IPS-15b (cell line): ENCODE measurements at regions not wholly inside any gene's neighbourhood (a gene's known extent, or its start where the extent isn't known, plus 50 kb on each side); places are given as distances from the start of the nearest gene placed in this dataset.
"Not testable (repeated sequence)": the region's sequence is repeated elsewhere in the genome, so short reads cannot be mapped to it uniquely, and the experiment has no call there.

ENCODE experiments used
- H3K27me3 ChIP-seq: one replicate; pipeline ENCODE4 v1.6.1; 2013; ENCODE audit warnings: low read length; ENCODE audit not compliant: control insufficient read depth, insufficient read depth
- H3K36me3 ChIP-seq: one replicate; pipeline ENCODE4 v1.6.1; 2013; ENCODE audit warnings: low read length; ENCODE audit not compliant: control insufficient read depth, insufficient read depth
- H3K4me1 ChIP-seq: one replicate; pipeline ENCODE4 v1.6.1; 2013; ENCODE audit warnings: mild to moderate bottlenecking, low read length; ENCODE audit not compliant: control insufficient read depth, insufficient read depth
- H3K4me3 ChIP-seq: one replicate; pipeline ENCODE4 v1.5.1; 2013; ENCODE audit warnings: low read depth, low read length
- H3K9ac ChIP-seq: one replicate; pipeline ENCODE4 v1.6.1; 2013; ENCODE audit warnings: low read depth, mild to moderate bottlenecking, low read length
- H3K9me3 ChIP-seq: one replicate; pipeline ENCODE4 v1.6.1; 2013; ENCODE audit warnings: mild to moderate bottlenecking, low read length; ENCODE audit not compliant: control insufficient read depth, insufficient read depth

GRCh38 chr6:834190-834589, 141.3 kb upstream of the EXOC2 start:
- Histone ChIP-seq H3K36me3 (no peaks in the 10 kb centered on the region), H3K9me3 (no peaks in the 10 kb centered on the region), H3K4me1 (peaks cover 7% of the 10 kb centered on the region), H3K9ac (no peak overlapping the region), H3K27me3 (no peaks in the 10 kb centered on the region), H3K4me3 (no peak overlapping the region)

- H3K27me3 ChIP-seq, H3K9me3 ChIP-seq, H3K36me3 ChIP-seq, H3K4me3 ChIP-seq, H3K9ac ChIP-seq, H3K4me1 ChIP-seq: not testable (repeated sequence)
Measured at GRCh38 chr6:832804-833203, 139.9 kb upstream of the EXOC2 start.

- no peaks in the 10 kb centered on the region for H3K27me3 ChIP-seq
- no peak overlapping the region for H3K9ac ChIP-seq
- no peaks in the 10 kb centered on the region for H3K36me3 ChIP-seq
- H3K9me3 ChIP-seq = no peaks in the 10 kb centered on the region
- peaks cover 7% of the 10 kb centered on the region for H3K4me1 ChIP-seq
- H3K4me3 ChIP-seq = no peak overlapping the region
Measured at GRCh38 chr6:830667-831327, 137.9 kb upstream of the EXOC2 start.

GRCh38 chr6:829656-830055, 136.7 kb upstream of the EXOC2 start:
- Histone ChIP-seq H3K36me3 (no peaks in the 10 kb centered on the region), H3K4me3 (no peak overlapping the region), H3K4me1 (peaks cover 5% of the 10 kb centered on the region), H3K9ac (no peak overlapping the region), H3K9me3 (no peaks in the 10 kb centered on the region), H3K27me3 (no peaks in the 10 kb centered on the region)

- Histone ChIP-seq H3K36me3 (no peaks in the 10 kb centered on the region), H3K4me1 (peaks cover 5% of the 10 kb centered on the region), H3K27me3 (no peaks in the 10 kb centered on the region), H3K4me3 (no peak overlapping the region), H3K9ac (no peak overlapping the region), H3K9me3 (no peaks in the 10 kb centered on the region)
Measured at GRCh38 chr6:827431-827830, 134.5 kb upstream of the EXOC2 start.

- no peak overlapping the region for H3K4me3 ChIP-seq
- H3K36me3 ChIP-seq = no peaks in the 10 kb centered on the region
- no peaks in the 10 kb centered on the region for H3K9me3 ChIP-seq
- H3K9ac ChIP-seq = no peak overlapping the region
- H3K27me3 ChIP-seq = no peaks in the 10 kb centered on the region
- H3K4me1 ChIP-seq = no peaks in the 10 kb centered on the region
Measured at GRCh38 chr6:819122-819521, 126.2 kb upstream of the EXOC2 start.

- H3K9ac ChIP-seq = no peak overlapping the region
- no peaks in the 10 kb centered on the region for H3K27me3 ChIP-seq
- H3K9me3 ChIP-seq = no peaks in the 10 kb centered on the region
- no peaks in the 10 kb centered on the region for H3K4me1 ChIP-seq
- no peak overlapping the region for H3K4me3 ChIP-seq
- no peaks in the 10 kb centered on the region for H3K36me3 ChIP-seq
Measured at GRCh38 chr6:818196-818595, 125.3 kb upstream of the EXOC2 start.

GRCh38 chr6:816510-817084, 123.7 kb upstream of the EXOC2 start:
- no peaks in the 10 kb centered on the region for H3K4me1 ChIP-seq
- no peak overlapping the region for H3K9ac ChIP-seq
- no peaks in the 10 kb centered on the region for H3K36me3 ChIP-seq
- no peak overlapping the region for H3K4me3 ChIP-seq
- H3K27me3 ChIP-seq = no peaks in the 10 kb centered on the region
- no peaks in the 10 kb centered on the region for H3K9me3 ChIP-seq

- H3K4me1 ChIP-seq = no peaks in the 10 kb centered on the region
- H3K4me3 ChIP-seq = no peak overlapping the region
- H3K9ac ChIP-seq = no peak overlapping the region
- no peaks in the 10 kb centered on the region for H3K36me3 ChIP-seq
- H3K27me3 ChIP-seq = no peaks in the 10 kb centered on the region
- no peaks in the 10 kb centered on the region for H3K9me3 ChIP-seq
Measured at GRCh38 chr6:815348-815738, 122.4 kb upstream of the EXOC2 start.

- Histone ChIP-seq H3K4me3 (no peak overlapping the region), H3K27me3 (no peaks in the 10 kb centered on the region), H3K9me3 (no peaks in the 10 kb centered on the region), H3K4me1 (no peaks in the 10 kb centered on the region), H3K9ac (no peak overlapping the region), H3K36me3 (no peaks in the 10 kb centered on the region)
Measured at GRCh38 chr6:814378-815347, 121.7 kb upstream of the EXOC2 start.

GRCh38 chr6:811831-812230, 118.9 kb upstream of the EXOC2 start:
- Histone ChIP-seq H3K9ac (no peak overlapping the region), H3K4me3 (no peak overlapping the region), H3K9me3 (no peaks in the 10 kb centered on the region), H3K4me1 (no peaks in the 10 kb centered on the region), H3K36me3 (no peaks in the 10 kb centered on the region), H3K27me3 (no peaks in the 10 kb centered on the region)

GRCh38 chr6:811191-811590, 118.3 kb upstream of the EXOC2 start:
- Histone ChIP-seq H3K36me3 (no peaks in the 10 kb centered on the region), H3K9ac (no peak overlapping the region), H3K9me3 (no peaks in the 10 kb centered on the region), H3K4me3 (no peak overlapping the region), H3K27me3 (no peaks in the 10 kb centered on the region), H3K4me1 (no peaks in the 10 kb centered on the region)
